ENCODE measurements at regions not wholly inside any gene's neighbourhood (a gene's known extent, or its start where the extent isn't known, plus 50 kb on each side); places are given as distances from the start of the nearest gene placed in this dataset.

DNA sequence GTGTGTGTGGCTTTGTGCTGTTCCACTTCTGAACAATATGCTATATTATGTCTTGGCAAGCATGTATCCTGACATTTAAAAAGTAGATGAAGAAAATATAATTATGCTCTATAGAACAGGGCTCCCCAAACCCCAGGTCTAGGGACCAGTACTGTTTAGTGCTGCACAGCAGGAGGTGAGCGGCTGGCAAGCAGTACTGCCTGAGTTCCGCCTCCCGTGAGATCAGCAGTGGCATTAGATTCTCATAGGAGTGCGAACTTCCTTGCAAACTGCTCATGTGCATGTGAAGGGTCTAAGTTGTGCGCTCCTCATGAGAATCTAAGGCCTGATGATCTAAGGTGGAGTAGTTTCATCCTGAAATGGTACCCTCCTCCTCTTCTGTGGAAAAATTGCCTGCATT is 979.1 kb upstream of the CTNND2 start:
- TF ChIP-seq ZNF263 (CRISPR knock-in tag; IDR thresholded peaks at IDR 0.05; ENCODE audit: low read depth), result no peak
- TF ChIP-seq PRRX2 (CRISPR knock-in tag; IDR thresholded peaks at IDR 0.05), result no peak
- TF ChIP-seq GABPB1 (CRISPR knock-in tag; IDR thresholded peaks at IDR 0.05), result no peak
- TF ChIP-seq, protein P1, sequence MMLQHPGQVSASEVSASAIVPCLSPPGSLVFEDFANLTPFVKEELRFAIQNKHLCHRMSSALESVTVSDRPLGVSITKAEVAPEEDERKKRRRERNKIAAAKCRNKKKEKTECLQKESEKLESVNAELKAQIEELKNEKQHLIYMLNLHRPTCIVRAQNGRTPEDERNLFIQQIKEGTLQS (CRISPR knock-in tag; conservative IDR thresholded peaks at IDR 0.05), result no peak
- TF ChIP-seq, protein P2, sequence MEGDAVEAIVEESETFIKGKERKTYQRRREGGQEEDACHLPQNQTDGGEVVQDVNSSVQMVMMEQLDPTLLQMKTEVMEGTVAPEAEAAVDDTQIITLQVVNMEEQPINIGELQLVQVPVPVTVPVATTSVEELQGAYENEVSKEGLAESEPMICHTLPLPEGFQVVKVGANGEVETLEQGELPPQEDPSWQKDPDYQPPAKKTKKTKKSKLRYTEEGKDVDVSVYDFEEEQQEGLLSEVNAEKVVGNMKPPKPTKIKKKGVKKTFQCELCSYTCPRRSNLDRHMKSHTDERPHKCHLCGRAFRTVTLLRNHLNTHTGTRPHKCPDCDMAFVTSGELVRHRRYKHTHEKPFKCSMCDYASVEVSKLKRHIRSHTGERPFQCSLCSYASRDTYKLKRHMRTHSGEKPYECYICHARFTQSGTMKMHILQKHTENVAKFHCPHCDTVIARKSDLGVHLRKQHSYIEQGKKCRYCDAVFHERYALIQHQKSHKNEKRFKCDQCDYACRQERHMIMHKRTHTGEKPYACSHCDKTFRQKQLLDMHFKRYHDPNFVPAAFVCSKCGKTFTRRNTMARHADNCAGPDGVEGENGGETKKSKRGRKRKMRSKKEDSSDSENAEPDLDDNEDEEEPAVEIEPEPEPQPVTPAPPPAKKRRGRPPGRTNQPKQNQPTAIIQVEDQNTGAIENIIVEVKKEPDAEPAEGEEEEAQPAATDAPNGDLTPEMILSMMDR (IDR thresholded peaks at IDR 0.05), result no peak

Measured in WTC11 (cell line).